BJ (cell line): ENCODE measurements at regions not wholly inside any gene's neighbourhood (a gene's known extent, or its start where the extent isn't known, plus 50 kb on each side); places are given as distances from the start of the nearest gene placed in this dataset.

ENCODE experiments used
- CTCF ChIA-PET: fragments of 350-600 bp; formaldehyde crosslinking; extraction: SDS; loops from one replicate; lab custom pipeline; 2021; ENCODE audit warnings: antibody characterized with exemption, inconsistent platforms; lab: Yijun Ruan, JAX
- POLR2A ChIA-PET: fragments of 300-600 bp; sonication (Branson Sonifier 250); formaldehyde crosslinking; extraction: SDS; loops from one replicate; lab custom pipeline; 2021; ENCODE audit warnings: antibody characterized with exemption; lab: Charles Lee
- DNase-seq: peaks from one replicate; pipeline ENCODE4 v3.0.0-alpha.2; 2011; ENCODE audit warnings: low read depth
- H3K27me3 ChIP-seq: 2 replicates; pipeline ENCODE4 v1.6.0; 2011; ENCODE audit warnings: low read length; ENCODE audit not compliant: control insufficient read depth, insufficient read depth
- H3K36me3 ChIP-seq: 2 replicates; pipeline ENCODE4 v1.5.1; 2011; ENCODE audit warnings: low read length; ENCODE audit not compliant: control insufficient read depth, insufficient read depth
- H3K4me3 ChIP-seq: 2 replicates; pipeline ENCODE4 v1.5.1; 2011; ENCODE audit warnings: low read depth, mild to moderate bottlenecking, control low read depth, low read length
- CTCF ChIP-seq: IDR thresholded peaks from 2 replicates; pipeline ENCODE4 v1.5.1; 2011; ENCODE audit warnings: low read depth, mild to moderate bottlenecking, control low read depth, inconsistent platforms, low read length, moderate library complexity; ENCODE audit not compliant: insufficient read depth

- ChIA-PET POLR2A (no interaction called here), CTCF (no interaction called here)
- no peak for TF ChIP-seq CTCF
Observed at GRCh38 chr3:72382460-72382859, 465.8 kb downstream of the SHQ1 start.

GRCh38 chr3:72381584-72381983 lies 466.7 kb downstream of the SHQ1 start:
- Histone ChIP-seq H3K4me3 (no peak overlapping the region), H3K36me3 (peaks cover 3% of the 10 kb centered on the region), H3K27me3 (no peaks in the 10 kb centered on the region)
- POLR2A ChIA-PET = no interaction called here
- no peak for DNase-seq
- TF ChIP-seq CTCF = no peak
- CTCF ChIA-PET = interaction anchor here (1.3 kb wide), 1 partner anchor 39 kb away, joined by 3 read pairs; no protein-coding TSS in a partner anchor

More at GRCh38 chr3:72382460-72382859, 465.8 kb downstream of the SHQ1 start:
- H3K27me3 ChIP-seq = no peaks in the 10 kb centered on the region
- peaks cover 3% of the 10 kb centered on the region for H3K36me3 ChIP-seq
- DNase-seq = no peak
- H3K4me3 ChIP-seq = no peak overlapping the region

- H3K27me3 ChIP-seq = no peaks in the 10 kb centered on the region
- peaks cover 3% of the 10 kb centered on the region for H3K36me3 ChIP-seq
- DNase-seq = no peak
- H3K4me3 ChIP-seq = no peak overlapping the region
- TF ChIP-seq CTCF = no peak
- ChIA-PET CTCF (interaction anchor here (1.3 to 1.9 kb wide), 2 partner anchors 10 to 39 kb away, joined by 3 to 4 read pairs; no protein-coding TSS in a partner anchor), POLR2A (no interaction called here)
Observed at GRCh38 chr3:72380711-72381493, 467.3 kb downstream of the SHQ1 start.

- Histone ChIP-seq H3K4me3 (no peak overlapping the region), H3K27me3 (no peaks in the 10 kb centered on the region), H3K36me3 (peaks cover 3% of the 10 kb centered on the region)
- no peak for TF ChIP-seq CTCF
- ChIA-PET CTCF (interaction anchor here (1.9 kb wide), 1 partner anchor 10 kb away, joined by 4 read pairs; no protein-coding TSS in a partner anchor), POLR2A (no interaction called here)
- no peak for DNase-seq
Observed at GRCh38 chr3:72380193-72380592, 468.1 kb downstream of the SHQ1 start.

- POLR2A ChIA-PET = no interaction called here
- Histone ChIP-seq H3K36me3 (peaks cover 3% of the 10 kb centered on the region), H3K4me3 (no peak overlapping the region), H3K27me3 (no peaks in the 10 kb centered on the region)
- no peak for TF ChIP-seq CTCF
- CTCF ChIA-PET = interaction anchor here (1.9 kb wide), 1 partner anchor 9 kb away, joined by 4 read pairs; no protein-coding TSS in a partner anchor
- no peak for DNase-seq
Observed at GRCh38 chr3:72379500-72380187, 468.6 kb downstream of the SHQ1 start.
